Caco-2 (cell line): ENCODE measurements at regions not wholly inside any gene's neighbourhood (a gene's known extent, or its start where the extent isn't known, plus 50 kb on each side); places are given as distances from the start of the nearest gene placed in this dataset.

ENCODE experiments used
- BruUV-seq: library from RNA; stranded (reverse); fragments of 400-500 nt; replicated peaks from 2 replicates; lab custom pipeline; 2021; lab: Mats Ljungman, UMichigan
- CTCF ChIA-PET: fragments of 300-600 bp; sonication (Branson Sonifier 250); formaldehyde crosslinking; loops from one replicate; lab custom pipeline; 2022; ENCODE audit warnings: antibody characterized with exemption; lab: Charles Lee
- POLR2A ChIA-PET: fragments of 300-600 bp; sonication (Branson Sonifier 250); formaldehyde crosslinking; loops from one replicate; lab custom pipeline; 2022; ENCODE audit warnings: antibody characterized with exemption; lab: Charles Lee
- DNase-seq, 2 experiments: peaks; one replicate each; pipeline versions ENCODE4 v3.0.0 to v3.0.0-alpha.2; 2020 to 2022
- H3K27me3 ChIP-seq: replicated peaks from 2 replicates; pipeline ENCODE4 v1.6.0; 2011; ENCODE audit warnings: low read length; ENCODE audit not compliant: control insufficient read depth, insufficient read depth
- H3K36me3 ChIP-seq: 2 replicates; pipeline ENCODE4 v1.5.1; 2011; ENCODE audit warnings: low read length; ENCODE audit not compliant: control insufficient read depth, insufficient read depth
- H3K4me1 ChIP-seq: fragments of 250-450 bp; sonication (Bioruptor Pico); 2 replicates; pipeline ENCODE4 v1.5.1; 2020; ENCODE audit warnings: mild to moderate bottlenecking
- H3K4me3 ChIP-seq: 2 replicates; pipeline ENCODE4 v1.5.1; 2011; ENCODE audit warnings: low read depth, mild to moderate bottlenecking, control low read depth, low read length
- H3K9me3 ChIP-seq: fragments of 250-450 bp; sonication (Bioruptor Pico); 2 replicates; pipeline ENCODE4 v1.5.1; 2020; ENCODE audit warnings: mild to moderate bottlenecking, moderate library complexity
- H3K27ac Mint-ChIP-seq: one replicate; pipeline ENCODE4 v1.8.0; 2022; ENCODE audit warnings: mixed read lengths; ENCODE audit not compliant: unreplicated experiment
- H3K27me3 Mint-ChIP-seq: one replicate; pipeline ENCODE4 v1.8.0; 2022; ENCODE audit warnings: mixed read lengths; ENCODE audit not compliant: insufficient read depth, unreplicated experiment
- H3K36me3 Mint-ChIP-seq: one replicate; pipeline ENCODE4 v1.8.0; 2022; ENCODE audit warnings: mild to moderate bottlenecking, mixed read lengths; ENCODE audit not compliant: insufficient read depth, unreplicated experiment
- H3K4me1 Mint-ChIP-seq: one replicate; pipeline ENCODE4 v1.8.0; 2022; ENCODE audit warnings: low read depth, mixed read lengths; ENCODE audit not compliant: unreplicated experiment
- H3K4me3 Mint-ChIP-seq: one replicate; pipeline ENCODE4 v1.8.0; 2022; ENCODE audit warnings: mild to moderate bottlenecking, moderate library complexity, mixed read lengths; ENCODE audit not compliant: unreplicated experiment
- H3K9me3 Mint-ChIP-seq: one replicate; pipeline ENCODE4 v1.8.0; 2022; ENCODE audit warnings: mixed read lengths; ENCODE audit not compliant: unreplicated experiment
- intact Hi-C: fragments of 100-400 bp; cut with micrococcal nuclease; formaldehyde crosslinking; loops from one replicate; pipeline ENCODE4 v1.10.0; 2022; ENCODE audit not compliant: unreplicated experiment
- TF ChIP-seq, protein P1 (sequence below), 2 experiments: fragments of 200-600 bp in 1 of 2; IDR thresholded peaks; 1 replicate in 1 of 2; 2 replicates in 1 of 2; pipeline versions ENCODE4 v1.5.1 to v1.8.0; 2011 to 2022; ENCODE audit warnings: antibody characterized with exemption in 1 of 2, control low read depth in 1 of 2, inconsistent platforms in 1 of 2, low read depth in 1 of 2, low read length in 1 of 2, mild to moderate bottlenecking in 1 of 2, moderate library complexity in 1 of 2; ENCODE audit not compliant: insufficient read depth in 1 of 2, severe bottlenecking in 1 of 2, unreplicated experiment in 1 of 2

DNA sequence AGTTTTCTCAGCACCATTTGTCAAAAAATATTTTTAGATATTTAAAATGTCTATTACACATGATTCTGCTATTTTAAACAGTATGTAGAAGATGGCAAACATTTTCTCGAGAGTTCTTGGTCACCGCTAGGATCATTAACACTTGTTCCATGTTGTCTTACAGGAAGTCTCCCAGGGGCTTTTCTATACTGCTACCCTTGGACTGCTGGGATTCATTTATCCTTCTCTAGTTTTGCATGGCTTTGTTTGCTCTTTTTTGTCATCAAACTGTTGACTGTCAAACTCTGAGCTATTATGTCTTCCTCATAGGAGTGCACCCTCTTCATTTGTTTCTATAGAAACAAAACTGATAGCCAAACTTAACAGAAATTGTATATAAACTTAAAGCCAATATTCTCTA, 184.9 kb downstream of the CDCA7 start:
- Histone ChIP-seq H3K36me3 (no peaks in the 10 kb centered on the region), H3K9me3 (peaks cover 8% of the 10 kb centered on the region), H3K4me1 (peaks cover 9% of the 10 kb centered on the region), H3K4me3 (no peak overlapping the region), H3K27me3 (no peaks in the 10 kb centered on the region)
- CTCF ChIA-PET, result no interaction called here
- Mint-ChIP-seq H3K9me3 (peaks cover 27% of the 10 kb centered on the region), H3K27me3 (no peaks in the 10 kb centered on the region), H3K27ac (no peak overlapping the region), H3K4me3 (no peak overlapping the region), H3K36me3 (no peaks in the 10 kb centered on the region), H3K4me1 (no peaks in the 10 kb centered on the region)
- no TSS peak for BruUV-seq
- DNase-seq, result no peak
- intact Hi-C loops, result no loop called here
- TF ChIP-seq, protein P1, sequence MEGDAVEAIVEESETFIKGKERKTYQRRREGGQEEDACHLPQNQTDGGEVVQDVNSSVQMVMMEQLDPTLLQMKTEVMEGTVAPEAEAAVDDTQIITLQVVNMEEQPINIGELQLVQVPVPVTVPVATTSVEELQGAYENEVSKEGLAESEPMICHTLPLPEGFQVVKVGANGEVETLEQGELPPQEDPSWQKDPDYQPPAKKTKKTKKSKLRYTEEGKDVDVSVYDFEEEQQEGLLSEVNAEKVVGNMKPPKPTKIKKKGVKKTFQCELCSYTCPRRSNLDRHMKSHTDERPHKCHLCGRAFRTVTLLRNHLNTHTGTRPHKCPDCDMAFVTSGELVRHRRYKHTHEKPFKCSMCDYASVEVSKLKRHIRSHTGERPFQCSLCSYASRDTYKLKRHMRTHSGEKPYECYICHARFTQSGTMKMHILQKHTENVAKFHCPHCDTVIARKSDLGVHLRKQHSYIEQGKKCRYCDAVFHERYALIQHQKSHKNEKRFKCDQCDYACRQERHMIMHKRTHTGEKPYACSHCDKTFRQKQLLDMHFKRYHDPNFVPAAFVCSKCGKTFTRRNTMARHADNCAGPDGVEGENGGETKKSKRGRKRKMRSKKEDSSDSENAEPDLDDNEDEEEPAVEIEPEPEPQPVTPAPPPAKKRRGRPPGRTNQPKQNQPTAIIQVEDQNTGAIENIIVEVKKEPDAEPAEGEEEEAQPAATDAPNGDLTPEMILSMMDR (IDR thresholded peaks at IDR 0.05; ENCODE audit: insufficient read depth in 1 of 2, low read depth in 1 of 2, low read length in 1 of 2, severe bottlenecking in 1 of 2, unreplicated experiment in 1 of 2), result no peak
- POLR2A ChIA-PET, result no interaction called here

DNA sequence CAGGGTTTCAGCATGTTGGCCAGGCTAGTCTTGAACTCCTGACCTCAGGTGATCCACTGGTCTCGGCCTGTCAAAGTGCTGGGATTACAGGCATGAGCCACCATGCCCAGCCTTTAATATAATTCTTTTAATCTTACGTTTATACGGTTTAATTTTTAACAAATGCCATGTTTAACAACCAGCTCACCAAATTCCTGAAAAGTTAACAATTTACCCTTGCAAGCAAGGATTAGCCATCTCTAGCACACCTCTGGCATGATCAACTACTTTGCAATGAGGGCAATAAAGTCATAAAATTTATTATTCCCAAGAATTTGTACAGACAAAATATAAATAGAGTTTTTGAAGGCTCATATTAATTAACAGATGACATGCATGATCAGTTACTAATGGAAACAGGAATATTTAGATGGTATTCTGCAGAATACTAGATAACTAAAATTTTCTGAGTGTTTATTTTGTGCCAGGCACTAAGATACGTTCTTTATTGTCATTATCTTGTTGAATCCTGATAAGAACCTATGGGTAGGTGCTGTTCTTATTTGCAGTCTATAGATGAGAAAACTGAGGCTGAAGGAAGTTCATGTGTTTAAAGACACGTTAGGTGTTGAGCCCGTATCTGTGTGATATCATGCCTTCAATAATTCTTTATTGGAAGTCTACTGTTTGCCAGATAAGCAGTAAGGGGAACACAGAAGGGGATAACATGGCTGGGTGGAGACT, 190.1 kb downstream of the CDCA7 start:
- DNase-seq, result peak; percentile 35 to 37
- Mint-ChIP-seq H3K27ac (peak overlapping the region; percentile 71), H3K9me3 (peaks cover 31% of the 10 kb centered on the region), H3K4me3 (no peak overlapping the region), H3K4me1 (peaks cover 16% of the 10 kb centered on the region), H3K36me3 (no peaks in the 10 kb centered on the region), H3K27me3 (no peaks in the 10 kb centered on the region)
- BruUV-seq, result no TSS peak
- H3K4me3 ChIP-seq, result no peak overlapping the region
- no peaks in the 10 kb centered on the region for H3K36me3 ChIP-seq
- intact Hi-C loops, result no loop called here
- H3K27me3 ChIP-seq, result no peaks in the 10 kb centered on the region
- no peaks in the 10 kb centered on the region; the same call in 1 of the 2 replicates for H3K9me3 ChIP-seq
- H3K4me1 ChIP-seq, result peaks cover 24% of the 10 kb centered on the region
- CTCF ChIA-PET, result no interaction called here
- POLR2A ChIA-PET, result no interaction called here
- TF ChIP-seq, protein P1 (IDR thresholded peaks at IDR 0.05; ENCODE audit: insufficient read depth in 1 of 2, low read depth in 1 of 2, low read length in 1 of 2, severe bottlenecking in 1 of 2, unreplicated experiment in 1 of 2), result no peak

DNA sequence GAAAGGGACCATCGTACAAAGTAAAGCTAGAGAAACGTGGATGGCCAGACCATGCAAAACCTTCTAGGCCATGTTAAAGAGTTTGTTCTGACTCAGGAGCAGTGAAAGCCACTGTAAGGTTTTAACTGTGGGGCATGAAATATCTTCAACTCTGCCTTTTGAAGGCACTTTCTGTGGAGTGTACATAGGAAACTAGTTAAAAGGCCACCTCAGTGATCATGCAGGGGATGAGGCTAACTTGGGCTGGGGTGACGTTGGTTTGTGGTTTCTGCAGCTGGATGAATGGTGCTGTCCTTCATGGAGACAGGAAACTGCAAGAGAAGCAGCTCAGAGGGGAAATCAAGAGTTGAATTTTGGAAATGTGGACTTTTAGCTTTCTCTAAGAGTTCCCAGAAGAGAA, 190.7 kb downstream of the CDCA7 start:
- H3K9me3 Mint-ChIP-seq, result peaks cover 36% of the 10 kb centered on the region
- no TSS peak for BruUV-seq
- Histone ChIP-seq H3K4me1 (peaks cover 24% of the 10 kb centered on the region), H3K9me3 (no peaks in the 10 kb centered on the region; the same call in 1 of the 2 replicates), H3K36me3 (no peaks in the 10 kb centered on the region), H3K4me3 (no peak overlapping the region), H3K27me3 (no peaks in the 10 kb centered on the region)
- no peaks in the 10 kb centered on the region for H3K27me3 Mint-ChIP-seq
- H3K4me3 Mint-ChIP-seq, result no peak overlapping the region
- H3K36me3 Mint-ChIP-seq, result no peaks in the 10 kb centered on the region
- peak overlapping the region; percentile 71 for H3K27ac Mint-ChIP-seq
- ChIA-PET CTCF (no interaction called here), POLR2A (no interaction called here)
- TF ChIP-seq, protein P1 (IDR thresholded peaks at IDR 0.05; ENCODE audit: insufficient read depth in 1 of 2, low read depth in 1 of 2, low read length in 1 of 2, severe bottlenecking in 1 of 2, unreplicated experiment in 1 of 2), result no peak
- H3K4me1 Mint-ChIP-seq, result peaks cover 16% of the 10 kb centered on the region
- intact Hi-C loops, result no loop called here
- DNase-seq, result no peak
